ENCODE measurements at regions not wholly inside any gene's neighbourhood (a gene's known extent, or its start where the extent isn't known, plus 50 kb on each side); places are given as distances from the start of the nearest gene placed in this dataset.

DNA sequence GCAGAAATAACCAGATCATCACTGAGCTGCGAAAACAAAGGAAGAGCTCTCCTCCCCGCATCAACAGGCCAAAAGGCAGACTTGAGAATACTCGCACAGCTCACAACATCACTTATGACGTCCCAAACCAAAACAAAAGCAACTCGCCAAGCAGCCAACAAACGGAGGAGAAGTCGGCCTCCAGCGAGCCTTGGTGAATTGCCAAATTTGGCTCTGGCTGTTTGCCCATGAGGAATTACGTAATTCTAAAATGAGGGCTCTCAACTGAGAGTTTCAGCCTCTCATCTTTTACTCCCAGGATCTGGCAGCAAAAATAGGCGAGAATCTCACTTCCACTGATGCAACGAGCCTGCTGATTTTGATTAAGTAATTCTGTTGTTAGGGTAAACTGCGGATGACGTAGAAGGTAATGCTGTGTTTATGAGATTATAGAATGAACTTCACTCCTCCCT lies 51.7 kb upstream of the SEMA6A start:
- TF ChIP-seq, protein P1, sequence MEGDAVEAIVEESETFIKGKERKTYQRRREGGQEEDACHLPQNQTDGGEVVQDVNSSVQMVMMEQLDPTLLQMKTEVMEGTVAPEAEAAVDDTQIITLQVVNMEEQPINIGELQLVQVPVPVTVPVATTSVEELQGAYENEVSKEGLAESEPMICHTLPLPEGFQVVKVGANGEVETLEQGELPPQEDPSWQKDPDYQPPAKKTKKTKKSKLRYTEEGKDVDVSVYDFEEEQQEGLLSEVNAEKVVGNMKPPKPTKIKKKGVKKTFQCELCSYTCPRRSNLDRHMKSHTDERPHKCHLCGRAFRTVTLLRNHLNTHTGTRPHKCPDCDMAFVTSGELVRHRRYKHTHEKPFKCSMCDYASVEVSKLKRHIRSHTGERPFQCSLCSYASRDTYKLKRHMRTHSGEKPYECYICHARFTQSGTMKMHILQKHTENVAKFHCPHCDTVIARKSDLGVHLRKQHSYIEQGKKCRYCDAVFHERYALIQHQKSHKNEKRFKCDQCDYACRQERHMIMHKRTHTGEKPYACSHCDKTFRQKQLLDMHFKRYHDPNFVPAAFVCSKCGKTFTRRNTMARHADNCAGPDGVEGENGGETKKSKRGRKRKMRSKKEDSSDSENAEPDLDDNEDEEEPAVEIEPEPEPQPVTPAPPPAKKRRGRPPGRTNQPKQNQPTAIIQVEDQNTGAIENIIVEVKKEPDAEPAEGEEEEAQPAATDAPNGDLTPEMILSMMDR (IDR thresholded peaks at IDR 0.05): no peak
- H3K36me3 Mint-ChIP-seq (ENCODE audit: low read depth): 0 out of 2 replicates have a peak, but pooled peaks cover 4% of the 10 kb centered on the region
- no peak overlapping the region for H3K4me3 Mint-ChIP-seq

More for the DNA sequence above, 51.7 kb upstream of the SEMA6A start:
- Mint-ChIP-seq H3K4me1 (ENCODE audit: low read depth) (no peaks in the 10 kb centered on the region), H3K9me3 (peaks cover 20% of the 10 kb centered on the region; the same call in 1 of the 2 replicates), H3K27ac (no peak overlapping the region), H3K27me3 (ENCODE audit: insufficient read depth) (peaks cover 4% of the 10 kb centered on the region; the same call in 1 of the 2 replicates)
- DNase-seq: no peak

Data from HFFc6 (cell line).